Glutamatergic neuron (in vitro differentiated cells): ENCODE measurements at regions not wholly inside any gene's neighbourhood (a gene's known extent, or its start where the extent isn't known, plus 50 kb on each side); places are given as distances from the start of the nearest gene placed in this dataset.

Experiments
- DNase-seq: peaks from one replicate; pipeline ENCODE4 v3.0.0; 2022
- H3K27ac Mint-ChIP-seq: one replicate; pipeline ENCODE4 v1.8.0; 2020; ENCODE audit warnings: mild to moderate bottlenecking, mixed read lengths, inconsistent platforms; ENCODE audit not compliant: unreplicated experiment
- H3K27me3 Mint-ChIP-seq: one replicate; pipeline ENCODE4 v1.8.0; 2020; ENCODE audit warnings: mild to moderate bottlenecking, moderate library complexity, mixed read lengths, inconsistent platforms; ENCODE audit not compliant: unreplicated experiment
- H3K36me3 Mint-ChIP-seq: one replicate; pipeline ENCODE4 v1.8.0; 2020; ENCODE audit warnings: mild to moderate bottlenecking, mixed read lengths, inconsistent platforms; ENCODE audit not compliant: unreplicated experiment
- H3K4me1 Mint-ChIP-seq: one replicate; pipeline ENCODE4 v1.8.0; 2020; ENCODE audit warnings: mild to moderate bottlenecking, low read depth, mixed read lengths, inconsistent platforms; ENCODE audit not compliant: unreplicated experiment
- H3K4me3 Mint-ChIP-seq: one replicate; pipeline ENCODE4 v1.8.0; 2020; ENCODE audit warnings: mild to moderate bottlenecking, mixed read lengths, inconsistent platforms; ENCODE audit not compliant: unreplicated experiment
- H3K9me3 Mint-ChIP-seq: one replicate; pipeline ENCODE4 v1.8.0; 2020; ENCODE audit warnings: mild to moderate bottlenecking, moderate library complexity, mixed read lengths, inconsistent platforms; ENCODE audit not compliant: unreplicated experiment
- TF ChIP-seq, protein P1 (sequence below): fragments of 200-600 bp; sonication (generic); IDR thresholded peaks from one replicate; pipeline ENCODE4 v1.5.0; 2021; ENCODE audit not compliant: partially characterized antibody, unreplicated experiment

DNA sequence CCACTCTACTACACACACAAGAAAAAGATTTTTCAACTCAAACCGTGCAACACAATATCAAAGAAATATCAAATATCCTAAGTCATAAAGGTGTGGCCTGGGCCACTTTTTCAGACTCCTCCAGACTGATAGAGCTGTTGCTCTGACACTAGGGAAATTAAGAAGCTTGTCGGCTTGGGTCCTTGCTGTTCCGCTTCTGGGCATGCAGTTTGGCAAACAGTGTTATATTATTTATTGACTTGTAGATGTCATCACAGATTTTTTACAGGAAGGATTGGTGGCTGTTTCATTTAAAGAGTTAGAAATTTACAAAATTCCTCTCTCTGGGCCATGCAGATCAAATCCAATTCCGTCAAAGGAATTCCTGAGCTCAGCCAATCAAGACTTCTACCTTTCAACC lies 64.5 kb upstream of the EPCAM start:
- Mint-ChIP-seq H3K27me3 (peaks cover 3% of the 10 kb centered on the region), H3K36me3 (no peaks in the 10 kb centered on the region), H3K9me3 (no peaks in the 10 kb centered on the region), H3K4me1 (peaks cover 2% of the 10 kb centered on the region), H3K27ac (no peak overlapping the region), H3K4me3 (no peak overlapping the region)
- DNase-seq = no peak
- TF ChIP-seq, protein P1, sequence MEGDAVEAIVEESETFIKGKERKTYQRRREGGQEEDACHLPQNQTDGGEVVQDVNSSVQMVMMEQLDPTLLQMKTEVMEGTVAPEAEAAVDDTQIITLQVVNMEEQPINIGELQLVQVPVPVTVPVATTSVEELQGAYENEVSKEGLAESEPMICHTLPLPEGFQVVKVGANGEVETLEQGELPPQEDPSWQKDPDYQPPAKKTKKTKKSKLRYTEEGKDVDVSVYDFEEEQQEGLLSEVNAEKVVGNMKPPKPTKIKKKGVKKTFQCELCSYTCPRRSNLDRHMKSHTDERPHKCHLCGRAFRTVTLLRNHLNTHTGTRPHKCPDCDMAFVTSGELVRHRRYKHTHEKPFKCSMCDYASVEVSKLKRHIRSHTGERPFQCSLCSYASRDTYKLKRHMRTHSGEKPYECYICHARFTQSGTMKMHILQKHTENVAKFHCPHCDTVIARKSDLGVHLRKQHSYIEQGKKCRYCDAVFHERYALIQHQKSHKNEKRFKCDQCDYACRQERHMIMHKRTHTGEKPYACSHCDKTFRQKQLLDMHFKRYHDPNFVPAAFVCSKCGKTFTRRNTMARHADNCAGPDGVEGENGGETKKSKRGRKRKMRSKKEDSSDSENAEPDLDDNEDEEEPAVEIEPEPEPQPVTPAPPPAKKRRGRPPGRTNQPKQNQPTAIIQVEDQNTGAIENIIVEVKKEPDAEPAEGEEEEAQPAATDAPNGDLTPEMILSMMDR = no peak

DNA sequence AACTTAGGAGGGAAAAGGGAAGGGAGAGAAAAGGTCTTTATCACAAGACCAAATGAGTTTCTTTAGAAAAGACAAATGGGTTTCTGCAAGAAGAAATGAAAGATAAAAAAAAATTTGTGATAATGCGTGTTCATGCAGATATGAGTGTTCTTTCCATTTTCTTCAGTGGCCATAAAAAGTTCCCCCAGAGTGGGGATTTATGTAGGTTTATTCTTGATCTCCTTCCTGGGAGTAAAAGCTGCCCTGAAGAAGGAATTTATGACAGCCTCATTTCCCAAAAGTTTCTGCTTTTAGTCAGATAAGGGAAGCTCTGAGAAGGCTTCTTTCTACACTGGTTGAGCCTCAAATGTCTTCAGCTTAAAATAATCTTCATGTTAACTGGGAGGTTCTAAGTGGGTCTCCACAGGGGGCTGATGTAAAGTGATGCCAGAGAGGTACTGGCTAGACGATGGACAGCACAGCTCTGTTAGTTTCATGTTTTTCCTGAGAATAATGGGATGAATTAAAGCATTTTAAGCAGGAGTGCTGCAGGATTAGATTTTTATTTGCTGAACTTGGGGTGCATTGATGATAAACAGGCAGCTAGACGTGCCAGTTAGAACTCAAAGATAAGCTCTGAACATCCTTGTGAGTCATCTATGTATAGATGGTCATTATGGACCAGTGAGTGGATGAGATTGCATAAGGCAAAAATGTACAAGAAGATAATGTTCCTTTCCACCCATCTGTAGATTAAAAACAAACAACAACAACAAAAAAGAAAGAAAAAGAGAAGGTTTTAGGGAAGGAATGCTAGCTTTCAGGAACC lies 65.6 kb upstream of the EPCAM start:
- DNase-seq = no peak
- Mint-ChIP-seq H3K27ac (no peak overlapping the region), H3K27me3 (peaks cover 3% of the 10 kb centered on the region), H3K4me1 (peaks cover 3% of the 10 kb centered on the region), H3K4me3 (no peak overlapping the region), H3K36me3 (no peaks in the 10 kb centered on the region), H3K9me3 (no peaks in the 10 kb centered on the region)
- TF ChIP-seq, protein P1 = no peak

DNA sequence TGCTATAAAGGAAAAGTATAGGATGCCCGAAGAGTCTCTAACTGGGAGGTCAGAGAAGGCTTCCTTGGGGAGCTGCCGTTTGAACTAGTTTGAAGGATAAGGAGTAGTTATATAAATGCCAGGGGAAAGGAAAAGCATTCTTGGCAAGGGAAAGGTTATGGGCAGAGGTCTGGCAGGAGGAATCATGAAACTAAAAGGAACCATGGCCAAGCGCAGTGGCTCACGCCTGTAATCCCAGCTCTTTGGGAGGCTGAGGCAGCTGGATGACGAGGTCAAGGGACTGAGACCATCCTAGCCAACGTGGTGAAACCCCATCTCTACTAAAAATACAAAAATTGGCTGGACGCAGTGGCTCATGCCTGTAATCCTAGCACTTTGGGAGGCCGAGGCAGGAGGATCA lies 66.8 kb upstream of the EPCAM start:
- Mint-ChIP-seq H3K27me3 (peaks cover 3% of the 10 kb centered on the region), H3K36me3 (no peaks in the 10 kb centered on the region), H3K4me3 (no peak overlapping the region), H3K9me3 (no peaks in the 10 kb centered on the region), H3K27ac (no peak overlapping the region), H3K4me1 (peaks cover 3% of the 10 kb centered on the region)
- DNase-seq = no peak
- TF ChIP-seq, protein P1 = no peak

DNA sequence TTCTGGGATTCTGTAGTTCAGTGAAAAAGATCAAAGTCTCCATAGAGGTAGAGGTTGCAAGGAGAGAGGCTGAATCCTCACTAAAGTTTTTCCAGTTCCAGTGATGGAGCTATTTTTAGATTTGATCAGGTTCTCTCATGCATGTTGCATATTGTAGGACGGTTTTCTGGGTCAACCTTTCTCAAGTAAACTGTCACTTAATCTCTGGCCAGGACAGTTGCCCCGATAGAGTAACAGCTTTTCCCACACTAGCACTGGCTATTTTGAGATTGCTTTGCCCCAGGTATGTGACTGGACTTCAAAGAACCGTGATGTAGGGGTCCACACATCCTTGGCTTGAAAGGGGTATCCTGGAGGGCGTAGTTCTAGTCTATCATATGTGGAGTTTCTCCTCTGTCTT lies 67.4 kb upstream of the EPCAM start:
- peaks cover 3% of the 10 kb centered on the region for H3K27me3 Mint-ChIP-seq
- H3K36me3 Mint-ChIP-seq = no peaks in the 10 kb centered on the region
- H3K4me3 Mint-ChIP-seq = no peak overlapping the region
- no peak for DNase-seq
- TF ChIP-seq, protein P1 = no peak
- no peak overlapping the region for H3K27ac Mint-ChIP-seq
- H3K4me1 Mint-ChIP-seq = peaks cover 3% of the 10 kb centered on the region
- no peaks in the 10 kb centered on the region for H3K9me3 Mint-ChIP-seq

DNA sequence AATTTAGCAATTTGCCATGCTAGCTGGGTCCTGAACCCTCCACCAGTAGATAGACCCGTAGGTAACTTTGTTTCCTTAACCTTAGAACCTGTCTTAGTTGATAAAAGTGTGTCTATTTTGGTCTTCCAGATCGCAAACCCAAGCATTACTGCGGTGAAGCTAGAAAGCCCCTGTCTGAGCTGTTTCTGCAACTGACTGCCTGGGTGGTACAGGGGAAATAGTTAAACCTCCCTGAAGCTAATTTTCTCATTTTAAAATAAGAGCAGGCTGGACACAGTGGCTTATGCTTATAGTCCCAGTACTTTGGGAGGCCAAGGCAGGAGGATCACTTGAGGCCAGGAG lies 67.9 kb upstream of the EPCAM start:
- no peak overlapping the region for H3K4me3 Mint-ChIP-seq
- DNase-seq = no peak
- H3K27me3 Mint-ChIP-seq = peaks cover 2% of the 10 kb centered on the region
- no peaks in the 10 kb centered on the region for H3K36me3 Mint-ChIP-seq
- TF ChIP-seq, protein P1 = no peak
- no peaks in the 10 kb centered on the region for H3K9me3 Mint-ChIP-seq
- no peak overlapping the region for H3K27ac Mint-ChIP-seq
- H3K4me1 Mint-ChIP-seq = peaks cover 3% of the 10 kb centered on the region
